Caki2 (cell line): ENCODE measurements at regions not wholly inside any gene's neighbourhood (a gene's known extent, or its start where the extent isn't known, plus 50 kb on each side); places are given as distances from the start of the nearest gene placed in this dataset.

Experiments
- DNase-seq: peaks from one replicate; pipeline ENCODE4 v3.0.0-alpha.2; 2015; ENCODE audit warnings: low read depth
- in situ Hi-C: cut with HindIII; loops from 2 replicates; pipeline ENCODE4 v1.10.0; 2016; ENCODE audit warnings: low sequenced_read_pairs, low pct_unique_long_range_greater_than_20kb, mixed read lengths

- in situ Hi-C loops = no loop called here
- no peak for DNase-seq
These were observed 154.9 kb downstream of the RASSF9 start for GRCh38 chr12:85681333-85681732.

- no peak for DNase-seq
- in situ Hi-C loops = no loop called here
These were observed 153.2 kb downstream of the RASSF9 start for GRCh38 chr12:85683051-85683450.

- peak; percentile 29 for DNase-seq
- in situ Hi-C loops = no loop called here
These were observed 147.4 kb downstream of the RASSF9 start for GRCh38 chr12:85688837-85689236.

- in situ Hi-C loops = no loop called here
- no peak for DNase-seq
These were observed 146.1 kb downstream of the RASSF9 start for GRCh38 chr12:85690146-85690545.

GRCh38 chr12:85693093-85693665 lies 143.0 kb downstream of the RASSF9 start:
- in situ Hi-C loops = no loop called here
- DNase-seq = no peak

GRCh38 chr12:85695097-85695715 lies 141.0 kb downstream of the RASSF9 start:
- no peak for DNase-seq
- in situ Hi-C loops = no loop called here

GRCh38 chr12:85697003-85697402 lies 139.2 kb downstream of the RASSF9 start:
- in situ Hi-C loops = no loop called here
- no peak for DNase-seq

- DNase-seq = no peak
- in situ Hi-C loops = no loop called here
These were observed 137.3 kb downstream of the RASSF9 start for GRCh38 chr12:85698937-85699336.

- DNase-seq = no peak
- in situ Hi-C loops = no loop called here
These were observed 127.4 kb downstream of the RASSF9 start for GRCh38 chr12:85708775-85709174.

GRCh38 chr12:85711735-85712390 lies 124.3 kb downstream of the RASSF9 start:
- in situ Hi-C loops = no loop called here
- DNase-seq = no peak

- in situ Hi-C loops = no loop called here
- DNase-seq = no peak
These were observed 122.8 kb downstream of the RASSF9 start for GRCh38 chr12:85713373-85713772.

- in situ Hi-C loops = no loop called here
- DNase-seq = no peak
These were observed 121.8 kb downstream of the RASSF9 start for GRCh38 chr12:85714425-85714824.

- in situ Hi-C loops = no loop called here
- no peak for DNase-seq
These were observed 115.7 kb downstream of the RASSF9 start for GRCh38 chr12:85720308-85721033.

- in situ Hi-C loops = no loop called here
- DNase-seq = no peak
These were observed 110.2 kb downstream of the RASSF9 start for GRCh38 chr12:85725991-85726390.

GRCh38 chr12:85733221-85733840 lies 102.9 kb downstream of the RASSF9 start:
- in situ Hi-C loops = no loop called here
- DNase-seq = no peak

- DNase-seq = no peak
- in situ Hi-C loops = no loop called here
These were observed 102.2 kb downstream of the RASSF9 start for GRCh38 chr12:85733984-85734383.

- DNase-seq = no peak
- in situ Hi-C loops = no loop called here
These were observed 96.0 kb downstream of the RASSF9 start for GRCh38 chr12:85740186-85740585.

GRCh38 chr12:85741046-85741445 lies 95.2 kb downstream of the RASSF9 start:
- in situ Hi-C loops = no loop called here
- DNase-seq = no peak

GRCh38 chr12:85747941-85748495 lies 88.2 kb downstream of the RASSF9 start:
- no peak for DNase-seq
- in situ Hi-C loops = no loop called here
